ENCODE measurements at regions not wholly inside any gene's neighbourhood (a gene's known extent, or its start where the extent isn't known, plus 50 kb on each side); places are given as distances from the start of the nearest gene placed in this dataset.

DNA sequence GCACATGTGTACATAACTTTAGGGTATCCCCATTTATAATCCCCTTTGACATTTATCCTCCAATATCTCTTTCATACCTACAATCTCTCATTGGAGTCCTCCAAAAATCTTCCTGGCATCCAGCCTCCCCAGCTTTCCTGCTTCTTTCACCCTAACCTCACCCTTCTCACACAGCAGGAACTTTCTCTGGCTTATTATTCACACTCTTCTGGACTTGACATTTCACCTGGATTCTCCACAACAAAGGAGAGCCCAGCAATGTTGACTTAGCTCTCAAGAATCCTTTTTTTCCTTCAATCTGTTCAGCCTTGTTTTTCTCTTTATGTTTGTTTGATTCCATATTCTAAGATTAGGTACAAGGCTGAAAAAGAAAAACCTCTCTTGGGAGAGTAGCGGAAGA lies 783.6 kb upstream of the ACVR2A start:
- no peak for DNase-seq (ENCODE audit: low read depth)

GRCh38 chr2:147057892-147058490 lies 786.8 kb upstream of the ACVR2A start:
- no peak for DNase-seq (ENCODE audit: low read depth)

DNA sequence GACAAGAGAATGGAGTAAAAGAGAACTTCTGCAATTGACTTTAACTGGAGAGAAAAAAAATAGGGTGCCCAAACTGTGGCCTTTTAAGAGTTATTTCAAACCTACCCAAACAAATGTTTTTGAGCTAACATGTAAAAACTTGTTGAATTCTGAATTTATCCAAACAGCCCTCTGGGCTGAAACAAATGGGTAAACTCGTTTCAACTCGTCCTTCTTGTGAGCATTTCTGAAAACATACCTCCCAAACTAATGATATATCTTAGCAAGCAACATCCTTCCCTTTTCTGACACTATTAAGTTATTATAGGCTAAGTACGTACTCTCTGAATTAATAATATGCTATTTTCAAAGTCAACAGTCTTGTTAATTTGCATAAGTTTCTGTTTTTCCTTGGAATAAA lies 793.0 kb upstream of the ACVR2A start:
- no peak for DNase-seq (ENCODE audit: low read depth)

GRCh38 chr2:147051248-147051647 lies 793.6 kb upstream of the ACVR2A start:
- DNase-seq (ENCODE audit: low read depth) = no peak

- DNase-seq (ENCODE audit: low read depth) = no peak
Measured at GRCh38 chr2:147049957-147050356, 794.9 kb upstream of the ACVR2A start.

DNA sequence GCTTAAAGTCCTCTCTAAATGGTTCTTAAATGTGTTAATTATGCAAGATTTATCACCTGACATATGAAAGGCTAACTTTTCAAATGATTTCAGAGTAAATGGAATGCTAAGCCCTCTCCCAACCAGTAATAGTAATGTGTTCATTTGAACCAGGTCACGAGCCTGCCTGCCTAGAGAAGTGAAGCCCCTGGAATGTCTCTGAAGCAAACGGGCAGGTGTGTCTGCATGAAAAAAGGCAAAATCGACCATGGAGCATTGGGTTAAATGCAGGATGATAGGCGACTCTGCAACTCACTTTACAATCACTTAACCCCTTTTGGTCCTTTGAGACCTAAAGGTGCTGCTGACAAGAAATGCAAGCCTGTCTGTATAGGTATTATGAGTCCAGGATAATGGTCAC lies 798.4 kb upstream of the ACVR2A start:
- no peak for DNase-seq (ENCODE audit: low read depth)

DNA sequence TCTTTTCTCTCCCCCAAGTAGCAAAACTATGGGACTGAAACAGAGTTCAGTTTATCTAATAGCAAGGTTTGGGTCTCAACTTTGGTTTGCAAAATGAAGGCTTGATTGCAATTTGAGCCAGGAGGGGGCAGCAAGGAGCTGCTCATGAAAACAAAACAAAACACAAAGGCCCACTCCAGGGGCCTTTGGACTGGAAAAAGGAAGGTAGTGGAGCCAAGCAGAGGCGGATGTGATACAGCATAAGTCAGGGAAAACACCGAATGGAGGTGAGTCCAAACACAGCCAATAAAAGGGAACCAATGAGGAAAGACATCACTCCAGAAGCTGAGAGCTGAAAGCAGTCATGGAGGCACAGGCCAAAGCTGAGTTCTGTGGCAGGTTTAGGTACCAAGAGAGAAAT lies 799.7 kb upstream of the ACVR2A start:
- peak; percentile 39 for DNase-seq (ENCODE audit: low read depth)

DNA sequence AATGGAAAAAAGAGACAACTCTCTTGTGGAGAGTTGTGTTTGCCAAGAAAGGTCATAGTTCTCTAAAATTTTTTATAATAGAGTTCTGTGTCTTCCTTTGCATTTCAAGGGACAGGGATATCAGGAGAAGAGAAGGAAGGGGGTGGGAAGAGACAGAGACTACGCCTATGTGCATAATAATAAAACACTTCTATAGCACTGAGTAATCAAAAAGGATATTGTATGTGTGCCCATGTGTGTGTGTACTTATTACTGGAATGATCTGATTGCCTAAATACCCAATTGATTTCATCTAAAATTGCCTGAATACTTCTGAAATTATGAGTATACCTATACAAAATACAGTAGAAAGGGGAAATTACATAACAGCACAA lies 803.7 kb upstream of the ACVR2A start:
- DNase-seq (ENCODE audit: low read depth) = no peak

DNA sequence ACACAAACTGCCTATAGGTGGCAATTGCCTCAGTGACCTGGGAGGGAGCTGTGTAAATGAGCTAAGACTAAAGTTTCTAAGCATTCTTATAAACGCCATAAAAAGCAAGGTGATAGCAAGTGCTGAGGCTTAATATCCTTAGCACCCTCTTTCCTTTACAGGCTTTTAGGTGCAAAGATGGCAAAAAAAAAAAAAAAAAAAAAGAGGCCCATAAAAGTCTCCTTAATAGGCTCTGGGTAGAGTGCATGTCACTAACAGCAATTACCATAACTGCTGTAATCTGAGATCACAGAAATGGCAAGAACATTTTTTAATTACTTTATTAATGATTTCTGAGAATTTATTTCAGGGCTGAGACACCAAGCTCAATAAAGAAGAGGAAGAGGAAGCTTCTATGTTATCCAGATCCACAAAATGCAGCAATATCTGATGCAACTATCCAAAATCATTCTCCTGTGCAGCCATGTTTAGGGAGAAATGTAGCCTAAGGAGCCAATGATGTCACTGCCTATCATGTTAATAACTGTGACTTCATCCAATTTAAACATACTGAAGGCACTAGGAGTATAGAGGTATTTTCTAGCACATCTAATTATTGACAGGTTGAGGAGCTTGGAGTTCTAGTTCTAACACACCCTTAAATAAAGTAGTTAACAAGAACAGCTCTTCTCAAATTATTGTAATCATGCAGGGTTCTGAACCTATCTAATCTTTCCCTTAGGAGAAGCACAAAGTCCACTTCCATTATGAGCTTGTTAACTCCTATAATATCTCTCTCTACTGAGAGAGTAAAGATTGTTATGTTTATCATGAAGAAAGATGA lies 804.3 kb upstream of the ACVR2A start:
- DNase-seq (ENCODE audit: low read depth) = no peak

- no peak for DNase-seq (ENCODE audit: low read depth)
Measured at GRCh38 chr2:147037048-147037447, 807.8 kb upstream of the ACVR2A start.

GRCh38 chr2:147033044-147033443 lies 811.8 kb upstream of the ACVR2A start:
- peak; percentile 34 for DNase-seq (ENCODE audit: low read depth)

DNA sequence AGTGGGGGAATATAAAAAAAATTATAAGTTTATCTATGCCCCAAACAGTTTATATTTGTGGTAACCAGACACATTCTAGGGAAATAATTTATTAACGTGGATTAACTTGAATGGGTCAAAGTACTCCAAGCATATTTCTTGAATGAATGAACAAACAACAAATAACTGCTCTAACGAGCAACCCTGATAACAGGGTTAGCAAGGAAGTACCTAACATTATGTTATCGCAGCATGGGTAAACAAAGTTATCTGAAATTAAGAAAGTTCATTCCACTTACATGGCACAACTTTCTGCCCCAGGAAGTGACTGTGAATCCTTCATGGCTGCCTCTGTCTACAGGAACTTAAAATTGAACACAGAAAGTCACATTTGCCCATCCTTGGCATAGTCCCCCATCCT lies 812.9 kb upstream of the ACVR2A start:
- no peak for DNase-seq (ENCODE audit: low read depth)

DNA sequence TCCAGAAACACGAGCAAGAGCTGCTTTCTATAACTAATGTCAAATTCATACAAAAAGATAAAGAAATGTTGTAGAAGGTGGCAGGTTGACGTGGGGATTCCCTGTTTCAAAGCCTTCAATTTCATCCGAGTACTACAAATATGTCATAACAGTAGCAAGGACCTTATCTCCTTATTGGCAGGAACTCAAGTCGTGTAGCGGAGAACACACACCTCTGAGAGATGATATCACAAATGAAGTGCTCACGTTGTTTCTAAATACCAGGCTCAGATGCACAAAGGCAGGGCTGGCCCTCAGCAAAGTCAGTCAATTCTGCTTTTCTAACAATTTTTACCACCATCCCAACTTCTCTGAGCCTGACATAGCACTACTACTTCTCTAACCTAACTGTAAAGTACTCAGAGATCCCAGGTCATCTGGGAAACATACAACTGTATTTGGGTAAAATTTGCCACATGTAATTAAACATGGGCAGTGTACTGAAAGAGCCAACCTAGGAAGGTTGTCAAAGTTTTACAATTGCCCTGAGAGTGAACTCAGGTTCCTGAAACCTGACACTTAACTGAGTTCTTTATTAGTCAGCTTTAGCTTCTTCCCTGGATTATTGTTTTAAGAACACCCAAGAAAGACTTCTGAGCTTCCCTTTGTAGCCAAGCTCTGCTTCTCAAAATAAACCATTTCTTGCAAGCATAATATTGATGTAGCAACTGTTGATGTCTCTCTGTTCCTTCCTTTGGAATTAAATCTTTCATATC lies 813.7 kb upstream of the ACVR2A start:
- DNase-seq (ENCODE audit: low read depth) = peak; percentile 26

DNA sequence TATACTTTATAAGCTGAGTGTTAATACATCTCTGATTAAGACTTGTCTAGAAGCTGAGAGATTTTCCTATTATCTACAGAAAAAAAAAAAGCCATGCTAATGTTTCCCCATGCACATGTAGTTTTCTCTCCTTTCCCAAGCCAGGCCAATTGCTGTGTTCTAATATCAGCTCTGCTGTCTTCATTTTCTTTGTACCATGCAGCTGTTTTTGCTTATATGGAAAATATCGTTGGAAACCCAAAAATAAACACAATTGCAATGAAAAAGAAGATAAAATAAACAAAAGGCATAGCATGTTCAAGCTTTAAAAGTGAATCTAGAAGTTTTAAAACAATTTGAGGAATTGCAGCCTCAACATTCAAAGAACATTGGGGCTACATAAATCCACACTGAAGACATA lies 817.4 kb upstream of the ACVR2A start:
- DNase-seq (ENCODE audit: low read depth) = no peak

GRCh38 chr2:147026664-147027295 lies 818.0 kb upstream of the ACVR2A start:
- DNase-seq (ENCODE audit: low read depth) = peak; percentile 41

GRCh38 chr2:147025646-147026585 lies 818.9 kb upstream of the ACVR2A start:
- no peak for DNase-seq (ENCODE audit: low read depth)

- DNase-seq (ENCODE audit: low read depth) = no peak
Measured at GRCh38 chr2:147019311-147019710, 825.5 kb upstream of the ACVR2A start.

DNA sequence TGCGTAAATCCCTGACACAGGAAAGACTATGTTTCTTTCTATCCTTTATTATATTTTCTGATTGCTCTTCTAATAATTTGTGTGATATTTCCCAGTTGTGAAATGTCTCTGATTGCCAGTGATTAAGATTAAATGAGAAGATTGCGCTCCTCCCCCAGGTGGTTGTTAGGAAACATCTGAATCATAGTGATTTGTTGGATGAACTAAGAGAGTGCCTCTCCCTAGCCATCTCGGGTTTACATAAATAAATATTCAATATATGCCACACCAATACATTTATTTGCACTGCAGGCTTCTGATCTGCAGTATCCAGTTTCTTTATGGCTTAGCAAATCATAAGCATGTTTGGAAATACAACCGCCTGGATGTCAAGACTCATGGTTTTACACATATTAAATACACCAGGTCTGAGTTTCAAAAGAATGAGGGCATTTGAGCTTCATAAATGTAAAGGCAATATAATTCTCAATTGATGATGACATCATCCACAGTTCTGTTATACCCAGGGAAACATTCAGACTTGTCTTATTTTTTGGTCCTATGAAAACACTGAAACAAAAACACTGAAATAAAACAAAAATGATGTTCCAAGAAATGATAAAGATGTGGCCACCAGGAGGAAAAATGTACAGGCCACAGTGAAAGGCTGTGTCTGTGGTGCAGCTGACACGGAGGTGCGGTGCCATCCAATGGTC lies 826.7 kb upstream of the ACVR2A start:
- no peak for DNase-seq (ENCODE audit: low read depth)

DNA sequence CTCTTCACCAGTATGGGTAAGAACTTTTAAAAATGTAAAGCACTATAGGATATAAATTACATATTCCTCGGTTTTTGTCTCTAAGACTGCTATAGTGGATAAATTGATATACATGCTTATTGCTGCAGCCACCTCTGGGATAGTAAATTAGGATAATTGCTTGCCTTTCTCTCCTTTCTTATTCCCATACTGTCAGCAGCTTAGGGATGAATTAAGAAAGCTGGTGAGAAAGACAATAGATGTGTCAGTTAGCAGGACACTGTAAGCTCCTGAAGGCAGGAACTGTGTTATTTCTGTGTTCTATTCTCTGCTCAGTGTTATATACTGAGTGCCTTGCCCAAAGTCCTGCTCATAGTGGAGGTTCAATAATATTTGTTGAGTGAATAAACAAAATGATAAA lies 828.6 kb upstream of the ACVR2A start:
- no peak for DNase-seq (ENCODE audit: low read depth)

DNA sequence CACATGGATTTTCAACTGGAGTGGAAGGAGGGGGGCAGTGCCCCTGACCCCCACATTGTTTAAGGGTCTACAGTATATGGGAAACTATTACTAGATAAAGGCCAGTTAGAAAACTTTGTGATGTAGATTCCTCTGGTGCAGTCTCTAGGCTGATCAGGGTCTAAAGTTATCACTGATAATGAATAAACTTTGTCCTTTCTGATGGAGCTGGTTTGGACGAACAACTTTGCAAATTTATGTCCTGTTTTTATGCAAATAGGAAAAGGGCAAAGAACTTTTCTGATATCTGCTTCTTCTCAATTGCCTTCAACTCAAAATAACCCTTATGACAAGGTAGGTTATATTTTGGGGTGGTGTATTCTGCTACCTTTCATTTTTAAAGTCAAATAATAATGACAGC lies 829.2 kb upstream of the ACVR2A start:
- DNase-seq (ENCODE audit: low read depth) = no peak
